GM21447 (cell line): ENCODE measurements at regions not wholly inside any gene's neighbourhood (a gene's known extent, or its start where the extent isn't known, plus 50 kb on each side); places are given as distances from the start of the nearest gene placed in this dataset.

Experiments used
- ATAC-seq: cut with Tn5 transposase; IDR thresholded peaks from one replicate; pipeline ENCODE4 v1.9.1; 2021; ENCODE audit not compliant: unreplicated experiment

DNA sequence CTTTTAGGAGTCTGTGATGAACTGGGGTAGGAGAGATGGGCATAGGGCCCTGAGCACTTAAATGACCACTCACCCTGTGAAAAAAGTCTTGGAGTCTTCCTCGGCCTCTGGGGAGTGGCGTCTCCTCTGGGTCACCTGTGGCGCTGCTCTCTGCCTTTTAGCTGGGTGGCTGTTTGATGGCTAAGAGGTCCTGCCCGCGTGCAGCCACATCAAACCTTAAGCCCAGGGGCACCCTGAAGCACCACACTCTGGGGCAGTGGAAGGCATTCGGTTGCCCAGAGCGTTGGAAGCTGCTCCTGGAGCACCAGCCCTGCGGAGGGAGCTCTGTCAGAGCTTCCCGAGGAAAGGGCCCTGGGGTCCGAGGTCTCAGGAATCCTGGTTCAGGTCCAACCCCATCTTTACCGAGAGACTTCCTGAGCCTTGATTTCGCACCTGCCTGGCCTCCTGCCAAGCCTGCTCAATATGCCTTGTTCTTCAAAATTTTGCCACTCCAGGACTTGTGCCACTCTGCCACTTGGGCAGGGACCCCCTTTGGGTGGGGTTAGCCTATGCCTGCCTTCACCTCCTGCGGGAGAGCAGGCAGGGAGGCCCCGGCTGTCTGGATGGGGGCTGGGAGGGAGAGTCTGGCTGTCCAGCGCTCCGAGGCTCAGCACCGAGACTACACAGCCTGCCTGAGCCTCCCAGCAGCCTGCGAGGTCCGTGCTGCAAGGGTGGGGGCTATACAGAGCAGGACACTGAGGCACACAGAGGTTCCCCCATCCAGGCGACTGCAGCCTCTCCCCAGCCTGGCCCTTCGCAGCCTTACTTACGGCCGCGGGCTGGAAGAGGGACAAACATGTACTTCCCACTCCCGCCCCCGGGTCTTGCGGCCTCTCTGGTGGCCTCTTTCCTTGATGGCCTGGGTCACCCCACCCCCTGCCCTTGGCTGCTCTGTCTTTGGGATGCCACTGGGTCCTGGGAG is 63.4 kb upstream of the RNU6ATAC start:
- no peak for ATAC-seq

GRCh38 chr9:134228649-134229048 is 64.3 kb upstream of the RNU6ATAC start:
- ATAC-seq = no peak

- no peak for ATAC-seq
These were observed 65.2 kb upstream of the RNU6ATAC start for GRCh38 chr9:134229466-134230091.

DNA sequence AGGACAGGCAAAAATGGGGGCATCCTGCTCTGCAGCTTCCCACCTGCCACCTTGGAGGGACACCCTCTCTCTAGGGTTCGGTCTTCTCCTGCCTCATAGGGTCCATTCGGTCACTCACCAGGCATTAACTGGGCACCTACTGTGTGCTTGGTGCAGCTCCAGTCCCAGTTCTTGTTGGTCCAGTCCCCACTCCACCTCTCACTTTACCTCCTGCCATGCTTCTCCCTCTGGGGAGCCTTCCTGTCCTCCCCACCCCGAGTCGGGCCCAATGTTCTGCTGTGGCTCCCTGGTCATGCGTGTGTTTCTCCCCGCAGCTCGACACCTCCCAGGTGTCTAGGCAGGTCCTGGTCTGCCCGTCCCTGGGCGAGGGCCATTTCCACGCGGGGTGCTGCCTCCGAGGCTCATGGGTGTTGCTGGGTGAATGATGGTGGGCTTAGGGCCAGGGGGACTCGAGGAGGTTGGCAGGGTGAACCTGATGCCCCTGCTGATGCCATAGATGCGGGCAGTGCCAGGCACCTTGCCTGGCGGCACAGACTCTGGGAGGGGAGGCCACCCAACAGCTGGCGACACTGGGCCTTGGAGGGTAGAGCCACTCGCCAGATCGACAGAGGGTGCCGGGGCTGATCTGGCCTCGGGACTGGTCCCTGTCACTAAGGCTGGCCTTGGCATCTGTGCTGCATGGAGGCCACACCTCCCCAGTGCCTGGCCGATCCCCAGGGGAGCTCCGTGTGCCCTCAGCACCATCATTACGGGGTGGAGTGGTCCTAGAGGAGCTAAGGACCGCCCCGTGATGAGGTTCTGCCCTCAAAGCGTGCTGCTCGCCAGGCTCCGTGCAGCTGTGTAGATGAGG is 66.0 kb upstream of the RNU6ATAC start:
- no peak for ATAC-seq

DNA sequence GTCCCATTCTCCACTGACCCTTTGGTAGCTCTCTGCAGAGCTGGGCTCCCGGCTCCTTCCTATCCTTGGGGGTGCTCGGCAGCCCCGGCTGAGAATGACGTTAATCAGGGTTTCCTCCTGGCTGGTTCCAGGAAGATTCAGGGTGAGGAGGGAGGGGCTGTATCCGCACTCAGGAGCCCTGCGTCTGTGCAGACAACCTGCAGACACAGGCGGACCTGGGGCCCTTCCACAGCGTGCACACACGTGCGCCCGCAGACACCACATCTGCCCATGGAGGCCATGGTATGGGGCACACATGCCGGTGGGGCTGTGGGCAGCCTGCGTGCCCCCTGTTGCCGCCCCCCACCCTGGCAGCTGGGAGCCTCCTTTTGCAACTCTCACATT is 66.6 kb upstream of the RNU6ATAC start:
- ATAC-seq = no peak

DNA sequence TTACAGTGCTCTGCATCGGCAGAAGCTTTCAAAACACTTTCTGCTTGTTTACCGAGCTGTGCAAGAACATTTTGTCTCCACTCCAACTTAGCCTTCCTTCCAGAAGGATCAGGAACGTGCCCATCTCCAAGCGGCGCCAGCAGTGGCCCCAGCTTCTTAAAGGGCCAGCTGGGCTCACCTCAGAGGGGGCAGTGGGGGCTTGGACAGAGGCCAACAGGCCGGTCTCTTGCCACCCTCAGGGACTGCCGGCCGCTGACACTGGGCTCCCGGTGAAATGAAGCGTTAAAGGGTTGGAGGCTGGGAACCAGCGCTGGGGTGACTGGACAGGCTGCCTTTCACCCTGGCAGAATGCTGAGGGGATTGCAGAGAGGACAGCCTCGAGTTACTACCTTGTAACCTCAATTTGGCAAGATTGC is 67.0 kb upstream of the RNU6ATAC start:
- ATAC-seq = no peak

DNA sequence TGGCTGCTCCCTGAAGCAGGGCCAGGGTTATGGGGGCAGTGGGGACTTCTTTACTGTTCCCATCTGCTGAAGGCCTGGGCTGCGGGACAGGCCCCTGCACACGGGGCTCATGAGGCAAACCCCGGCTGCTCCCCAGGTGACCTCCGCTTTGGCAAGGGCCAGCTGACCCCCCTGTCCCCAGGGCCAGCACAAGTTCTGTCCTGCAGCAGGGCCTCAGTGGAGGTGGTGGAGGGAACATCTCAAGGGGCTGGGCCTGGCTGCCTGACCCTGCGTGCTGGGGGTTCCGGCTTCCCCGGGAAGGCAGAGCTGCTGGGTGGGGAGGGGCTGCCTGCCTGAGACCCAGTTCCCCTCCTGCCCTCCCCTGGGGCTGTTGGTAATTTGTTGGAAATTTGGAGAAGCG is 67.4 kb upstream of the RNU6ATAC start:
- ATAC-seq = no peak

GRCh38 chr9:134233022-134233421 is 68.7 kb upstream of the RNU6ATAC start:
- no peak for ATAC-seq

DNA sequence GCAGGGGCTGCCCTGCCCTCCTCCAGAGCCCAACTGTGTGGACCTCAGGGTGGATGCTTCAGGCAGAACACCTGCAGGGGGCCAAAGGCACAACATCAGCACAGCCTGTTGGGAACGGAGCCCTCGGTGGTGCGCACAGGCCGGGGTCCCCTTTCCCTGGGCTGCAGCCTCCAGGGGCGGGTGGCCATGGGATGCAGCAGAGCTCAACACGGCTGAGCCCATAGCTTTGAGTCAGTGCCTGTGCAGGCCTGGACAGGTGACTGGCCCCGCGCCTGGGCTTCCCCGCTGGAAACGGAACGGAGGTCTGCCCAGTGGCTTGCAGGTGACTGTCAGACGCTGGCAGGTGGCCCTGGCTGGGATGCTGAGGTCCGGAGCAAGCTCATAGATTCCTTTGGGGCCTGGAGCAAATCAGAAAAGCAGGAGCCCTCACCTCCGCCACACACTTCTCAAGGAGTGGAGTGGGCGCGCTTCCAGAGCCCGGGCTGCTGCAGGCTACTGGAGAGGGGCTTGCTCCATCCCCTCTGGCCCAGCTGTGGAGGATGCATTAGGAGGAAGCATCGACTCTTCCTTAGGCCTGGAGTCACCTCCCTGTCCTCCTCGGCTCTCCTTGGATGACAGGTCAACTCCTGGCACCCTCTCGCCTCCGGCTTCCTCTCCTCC is 69.8 kb upstream of the RNU6ATAC start:
- ATAC-seq = no peak

GRCh38 chr9:134234687-134235359 is 70.5 kb upstream of the RNU6ATAC start:
- no peak for ATAC-seq

GRCh38 chr9:134235366-134235765 is 71.0 kb upstream of the RNU6ATAC start:
- no peak for ATAC-seq

- ATAC-seq = no peak
These were observed 71.6 kb upstream of the RNU6ATAC start for GRCh38 chr9:134236001-134236421.

DNA sequence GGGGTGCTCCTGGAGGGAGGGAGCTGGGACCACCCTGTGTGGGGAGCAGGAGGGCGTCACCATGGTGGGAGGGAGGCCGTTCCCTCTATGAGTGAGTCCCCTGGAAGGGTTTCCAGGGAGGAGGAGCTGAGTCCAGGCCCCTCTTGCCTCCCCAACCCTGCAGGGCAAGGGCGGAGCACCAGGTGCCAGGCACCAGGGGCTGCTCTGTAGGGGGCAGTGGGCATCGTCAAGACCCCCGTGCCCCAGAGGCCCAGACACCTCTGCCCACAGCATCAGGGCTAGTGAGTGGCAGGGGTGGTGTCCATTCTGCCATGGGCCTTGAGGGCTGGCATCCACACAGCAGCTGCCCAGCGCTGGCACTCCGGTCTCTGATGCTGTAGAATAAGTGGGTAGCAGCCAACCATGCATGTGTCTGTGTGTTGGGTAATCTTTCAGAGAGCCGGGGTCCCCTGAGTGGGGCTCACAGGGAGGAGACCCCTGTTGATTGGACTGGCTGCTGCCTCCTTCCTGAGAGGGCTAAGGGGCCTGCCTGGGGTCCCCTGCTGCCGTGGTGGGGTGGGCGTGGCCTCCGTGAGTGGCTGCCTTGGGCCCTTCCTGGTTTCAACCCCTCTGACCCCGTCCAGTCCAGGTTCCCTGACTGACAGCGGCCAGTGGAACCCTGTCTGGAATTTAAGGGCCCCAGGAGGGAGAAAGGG is 72.7 kb upstream of the RNU6ATAC start:
- no peak for ATAC-seq

- ATAC-seq = no peak
These were observed 73.4 kb upstream of the RNU6ATAC start for GRCh38 chr9:134237630-134238265.

- no peak for ATAC-seq
These were observed 75.0 kb upstream of the RNU6ATAC start for GRCh38 chr9:134239130-134239903.

GRCh38 chr9:134239939-134240338 is 75.6 kb upstream of the RNU6ATAC start:
- ATAC-seq = no peak

GRCh38 chr9:134240361-134240760 is 76.0 kb upstream of the RNU6ATAC start:
- no peak for ATAC-seq

- ATAC-seq = no peak
These were observed 78.3 kb upstream of the RNU6ATAC start for GRCh38 chr9:134242706-134243105.
